Activated CD8-positive, alpha-beta T cell treated with anti-CD3 and anti-CD28 coated beads, Interleukin-2, amount 10 ng/mL, durations not matched to agents 7 days and 5 days (primary cell): ENCODE measurements at regions not wholly inside any gene's neighbourhood (a gene's known extent, or its start where the extent isn't known, plus 50 kb on each side); places are given as distances from the start of the nearest gene placed in this dataset.

Experiments
- ATAC-seq: fragments of 150-1000 bp; cut with Tn5 transposase; one replicate; pipeline ENCODE4 v1.10.0; 2021; ENCODE audit warnings: moderate library complexity
- CTCF ChIA-PET: fragments of 350-600 bp; sonication (Branson Sonifier 250); formaldehyde crosslinking; loops from one replicate; lab custom pipeline; 2021; ENCODE audit warnings: antibody characterized with exemption; lab: Charles Lee
- POLR2A ChIA-PET: fragments of 350-600 bp; sonication (Branson Sonifier 250); formaldehyde crosslinking; loops from one replicate; lab custom pipeline; 2021; ENCODE audit warnings: antibody characterized with exemption; lab: Charles Lee
- DNase-seq: peaks from one replicate; pipeline ENCODE4 v3.0.0-alpha.2; 2020
- H3K27ac Mint-ChIP-seq: one replicate; pipeline ENCODE4 v1.8.0; 2021; ENCODE audit warnings: mild to moderate bottlenecking, mixed read lengths
- H3K27me3 Mint-ChIP-seq: one replicate; pipeline ENCODE4 v1.8.0; 2021; ENCODE audit warnings: low read depth, mixed read lengths
- H3K36me3 Mint-ChIP-seq: one replicate; pipeline ENCODE4 v1.8.0; 2021; ENCODE audit warnings: low read depth, mixed read lengths
- H3K4me1 Mint-ChIP-seq: one replicate; pipeline ENCODE4 v1.8.0; 2021; ENCODE audit warnings: low read depth, mixed read lengths
- H3K4me3 Mint-ChIP-seq: one replicate; pipeline ENCODE4 v1.8.0; 2021; ENCODE audit warnings: mild to moderate bottlenecking, mixed read lengths
- H3K9me3 Mint-ChIP-seq: one replicate; pipeline ENCODE4 v1.8.0; 2022; ENCODE audit warnings: mixed read lengths; ENCODE audit not compliant: insufficient read depth

- Mint-ChIP-seq H3K36me3 (no peaks in the 10 kb centered on the region), H3K9me3 (no peaks in the 10 kb centered on the region), H3K4me3 (no peak overlapping the region), H3K4me1 (no peaks in the 10 kb centered on the region), H3K27me3 (no peaks in the 10 kb centered on the region), H3K27ac (no peak overlapping the region)
- POLR2A ChIA-PET = no interaction called here
- no peak for DNase-seq
- CTCF ChIA-PET = no interaction called here
- no peak for ATAC-seq
Observed at GRCh38 chr4:178026999-178027398, 584.8 kb upstream of the AGA start.

- Mint-ChIP-seq H3K4me3 (no peak overlapping the region), H3K36me3 (no peaks in the 10 kb centered on the region), H3K9me3 (no peaks in the 10 kb centered on the region), H3K27ac (no peak overlapping the region), H3K27me3 (no peaks in the 10 kb centered on the region), H3K4me1 (no peaks in the 10 kb centered on the region)
- CTCF ChIA-PET = no interaction called here
- DNase-seq = no peak
- no peak for ATAC-seq
- POLR2A ChIA-PET = no interaction called here
Observed at GRCh38 chr4:178027796-178028195, 585.6 kb upstream of the AGA start.

GRCh38 chr4:178028481-178028880 lies 586.2 kb upstream of the AGA start:
- ATAC-seq (no peak), DNase-seq (no peak)
- Mint-ChIP-seq H3K27me3 (no peaks in the 10 kb centered on the region), H3K36me3 (no peaks in the 10 kb centered on the region), H3K27ac (no peak overlapping the region), H3K4me1 (no peaks in the 10 kb centered on the region), H3K9me3 (no peaks in the 10 kb centered on the region), H3K4me3 (no peak overlapping the region)
- ChIA-PET CTCF (no interaction called here), POLR2A (no interaction called here)

GRCh38 chr4:178037459-178038214 lies 595.4 kb upstream of the AGA start:
- ATAC-seq (no peak), DNase-seq (no peak)
- no peak overlapping the region for H3K4me3 Mint-ChIP-seq
- no peaks in the 10 kb centered on the region for H3K9me3 Mint-ChIP-seq
- H3K36me3 Mint-ChIP-seq = no peaks in the 10 kb centered on the region
- H3K27ac Mint-ChIP-seq = no peak overlapping the region
- H3K4me1 Mint-ChIP-seq = no peaks in the 10 kb centered on the region
- CTCF ChIA-PET = no interaction called here
- no peaks in the 10 kb centered on the region for H3K27me3 Mint-ChIP-seq
- POLR2A ChIA-PET = no interaction called here

GRCh38 chr4:178056996-178057395 lies 614.8 kb upstream of the AGA start:
- H3K27me3 Mint-ChIP-seq = no peaks in the 10 kb centered on the region
- no peak overlapping the region for H3K4me3 Mint-ChIP-seq
- ChIA-PET POLR2A (no interaction called here), CTCF (no interaction called here)
- no peaks in the 10 kb centered on the region for H3K4me1 Mint-ChIP-seq
- H3K9me3 Mint-ChIP-seq = peaks cover under 1% of the 10 kb centered on the region
- H3K27ac Mint-ChIP-seq = no peak overlapping the region
- ATAC-seq (no peak), DNase-seq (no peak)
- no peaks in the 10 kb centered on the region for H3K36me3 Mint-ChIP-seq

GRCh38 chr4:178063568-178063967 lies 621.3 kb upstream of the AGA start:
- CTCF ChIA-PET = no interaction called here
- Mint-ChIP-seq H3K4me3 (no peak overlapping the region), H3K27me3 (no peaks in the 10 kb centered on the region)

GRCh38 chr4:178066338-178066941 lies 624.2 kb upstream of the AGA start:
- DNase-seq (no peak), ATAC-seq (no peak)
- CTCF ChIA-PET = no interaction called here
- Mint-ChIP-seq H3K36me3 (no peaks in the 10 kb centered on the region), H3K4me1 (no peaks in the 10 kb centered on the region), H3K27me3 (no peaks in the 10 kb centered on the region), H3K9me3 (no peaks in the 10 kb centered on the region), H3K4me3 (no peak overlapping the region), H3K27ac (no peak overlapping the region)
- POLR2A ChIA-PET = no interaction called here

More at GRCh38 chr4:178063568-178063967, 621.3 kb upstream of the AGA start:
- Mint-ChIP-seq H3K9me3 (no peaks in the 10 kb centered on the region), H3K4me1 (no peaks in the 10 kb centered on the region), H3K27ac (no peak overlapping the region), H3K36me3 (no peaks in the 10 kb centered on the region)
- ATAC-seq (no peak), DNase-seq (no peak)
- POLR2A ChIA-PET = no interaction called here

- no peak for ATAC-seq
- Mint-ChIP-seq H3K36me3 (no peaks in the 10 kb centered on the region), H3K9me3 (no peaks in the 10 kb centered on the region), H3K27me3 (no peaks in the 10 kb centered on the region), H3K27ac (no peak overlapping the region), H3K4me3 (no peak overlapping the region), H3K4me1 (no peaks in the 10 kb centered on the region)
- ChIA-PET CTCF (no interaction called here), POLR2A (no interaction called here)
- no peak for DNase-seq
Observed at GRCh38 chr4:178068136-178068535, 625.9 kb upstream of the AGA start.

- CTCF ChIA-PET = no interaction called here
- H3K27me3 Mint-ChIP-seq = no peaks in the 10 kb centered on the region
- H3K27ac Mint-ChIP-seq = no peak overlapping the region
- H3K9me3 Mint-ChIP-seq = no peaks in the 10 kb centered on the region
- no peak for ATAC-seq
- H3K4me3 Mint-ChIP-seq = no peak overlapping the region
- no peaks in the 10 kb centered on the region for H3K4me1 Mint-ChIP-seq
- no peak for DNase-seq
- POLR2A ChIA-PET = no interaction called here
- no peaks in the 10 kb centered on the region for H3K36me3 Mint-ChIP-seq
Observed at GRCh38 chr4:178070163-178070562, 627.9 kb upstream of the AGA start.

GRCh38 chr4:178080312-178080711 lies 638.1 kb upstream of the AGA start:
- H3K36me3 Mint-ChIP-seq = no peaks in the 10 kb centered on the region
- H3K27me3 Mint-ChIP-seq = no peaks in the 10 kb centered on the region
- ATAC-seq (no peak), DNase-seq (no peak)
- H3K27ac Mint-ChIP-seq = no peak overlapping the region
- no peaks in the 10 kb centered on the region for H3K4me1 Mint-ChIP-seq
- ChIA-PET POLR2A (no interaction called here), CTCF (no interaction called here)
- no peak overlapping the region for H3K4me3 Mint-ChIP-seq
- peaks cover 3% of the 10 kb centered on the region for H3K9me3 Mint-ChIP-seq

- ATAC-seq = no peak
- H3K9me3 Mint-ChIP-seq = peaks cover 3% of the 10 kb centered on the region
- H3K27me3 Mint-ChIP-seq = no peaks in the 10 kb centered on the region
- H3K36me3 Mint-ChIP-seq = no peaks in the 10 kb centered on the region
- no peaks in the 10 kb centered on the region for H3K4me1 Mint-ChIP-seq
- H3K4me3 Mint-ChIP-seq = no peak overlapping the region
- no peak for DNase-seq
- ChIA-PET CTCF (no interaction called here), POLR2A (no interaction called here)
- H3K27ac Mint-ChIP-seq = no peak overlapping the region
Observed at GRCh38 chr4:178081176-178081575, 638.9 kb upstream of the AGA start.

- no peaks in the 10 kb centered on the region for H3K4me1 Mint-ChIP-seq
- POLR2A ChIA-PET = no interaction called here
- H3K27ac Mint-ChIP-seq = no peak overlapping the region
- H3K27me3 Mint-ChIP-seq = no peaks in the 10 kb centered on the region
- DNase-seq = no peak
- H3K9me3 Mint-ChIP-seq = peaks cover 3% of the 10 kb centered on the region
- ATAC-seq = no peak
- CTCF ChIA-PET = no interaction called here
- H3K36me3 Mint-ChIP-seq = no peaks in the 10 kb centered on the region
- no peak overlapping the region for H3K4me3 Mint-ChIP-seq
Observed at GRCh38 chr4:178081896-178082295, 639.7 kb upstream of the AGA start.
